GM06990 (cell line): ENCODE measurements at regions not wholly inside any gene's neighbourhood (a gene's known extent, or its start where the extent isn't known, plus 50 kb on each side); places are given as distances from the start of the nearest gene placed in this dataset.

Source experiments
- DNase-seq: peaks from one replicate; pipeline ENCODE4 v3.0.0-alpha.2; 2011; ENCODE audit not compliant: insufficient read length; ENCODE audit errors: extremely low read depth
- H3K27me3 ChIP-seq: replicated peaks from 2 replicates; pipeline ENCODE4 v1.6.0; 2011; ENCODE audit warnings: low read length; ENCODE audit not compliant: control insufficient read depth, insufficient read depth
- H3K36me3 ChIP-seq: 2 replicates; pipeline ENCODE4 v1.5.1; 2011; ENCODE audit warnings: low read length; ENCODE audit not compliant: control insufficient read depth, insufficient read depth
- H3K4me3 ChIP-seq: replicated peaks from 2 replicates; pipeline ENCODE4 v1.5.1; 2011; ENCODE audit warnings: low read depth, mild to moderate bottlenecking, control low read depth, low read length
- TF ChIP-seq, protein P1 (sequence below): IDR thresholded peaks from 2 replicates; pipeline ENCODE4 v1.5.1; 2011; ENCODE audit warnings: low read length, control low read depth, mild to moderate bottlenecking, inconsistent platforms; ENCODE audit not compliant: insufficient read depth, poor library complexity, severe bottlenecking

DNA sequence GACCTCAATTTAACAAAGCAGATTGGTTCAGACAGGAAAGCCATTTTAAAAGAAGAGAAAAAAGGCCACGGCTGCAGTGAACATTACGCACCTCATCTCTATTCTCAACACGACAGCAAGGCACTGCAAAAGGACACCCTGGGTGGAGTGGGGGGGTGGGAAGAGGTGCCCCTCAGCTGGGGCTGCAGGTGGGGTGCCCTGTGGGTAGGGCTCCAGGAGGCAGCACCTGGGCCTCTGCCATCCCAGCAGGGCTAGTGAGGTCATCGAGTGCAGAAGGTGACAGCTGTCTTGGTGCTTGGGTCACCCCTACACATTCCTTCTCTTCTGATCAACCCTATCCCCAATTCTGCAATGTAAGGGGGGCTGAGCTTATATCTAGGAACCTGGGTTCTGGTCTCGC lies 142.9 kb upstream of the PRMT8 start:
- TF ChIP-seq, protein P1, sequence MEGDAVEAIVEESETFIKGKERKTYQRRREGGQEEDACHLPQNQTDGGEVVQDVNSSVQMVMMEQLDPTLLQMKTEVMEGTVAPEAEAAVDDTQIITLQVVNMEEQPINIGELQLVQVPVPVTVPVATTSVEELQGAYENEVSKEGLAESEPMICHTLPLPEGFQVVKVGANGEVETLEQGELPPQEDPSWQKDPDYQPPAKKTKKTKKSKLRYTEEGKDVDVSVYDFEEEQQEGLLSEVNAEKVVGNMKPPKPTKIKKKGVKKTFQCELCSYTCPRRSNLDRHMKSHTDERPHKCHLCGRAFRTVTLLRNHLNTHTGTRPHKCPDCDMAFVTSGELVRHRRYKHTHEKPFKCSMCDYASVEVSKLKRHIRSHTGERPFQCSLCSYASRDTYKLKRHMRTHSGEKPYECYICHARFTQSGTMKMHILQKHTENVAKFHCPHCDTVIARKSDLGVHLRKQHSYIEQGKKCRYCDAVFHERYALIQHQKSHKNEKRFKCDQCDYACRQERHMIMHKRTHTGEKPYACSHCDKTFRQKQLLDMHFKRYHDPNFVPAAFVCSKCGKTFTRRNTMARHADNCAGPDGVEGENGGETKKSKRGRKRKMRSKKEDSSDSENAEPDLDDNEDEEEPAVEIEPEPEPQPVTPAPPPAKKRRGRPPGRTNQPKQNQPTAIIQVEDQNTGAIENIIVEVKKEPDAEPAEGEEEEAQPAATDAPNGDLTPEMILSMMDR: no peak
- DNase-seq: no peak
- Histone ChIP-seq H3K4me3 (no peak overlapping the region), H3K36me3 (no peaks in the 10 kb centered on the region), H3K27me3 (peaks cover 3% of the 10 kb centered on the region)

- TF ChIP-seq, protein P1: no peak
- Histone ChIP-seq H3K4me3 (no peak overlapping the region), H3K27me3 (peaks cover 3% of the 10 kb centered on the region), H3K36me3 (no peaks in the 10 kb centered on the region)
- DNase-seq: no peak
These were observed 140.6 kb upstream of the PRMT8 start for GRCh38 chr12:3350432-3350831.

- peaks cover 3% of the 10 kb centered on the region for H3K27me3 ChIP-seq
- H3K4me3 ChIP-seq: no peak overlapping the region
- DNase-seq: no peak
- no peaks in the 10 kb centered on the region for H3K36me3 ChIP-seq
- TF ChIP-seq, protein P1: no peak
These were observed 139.3 kb upstream of the PRMT8 start for GRCh38 chr12:3351731-3352130.

DNA sequence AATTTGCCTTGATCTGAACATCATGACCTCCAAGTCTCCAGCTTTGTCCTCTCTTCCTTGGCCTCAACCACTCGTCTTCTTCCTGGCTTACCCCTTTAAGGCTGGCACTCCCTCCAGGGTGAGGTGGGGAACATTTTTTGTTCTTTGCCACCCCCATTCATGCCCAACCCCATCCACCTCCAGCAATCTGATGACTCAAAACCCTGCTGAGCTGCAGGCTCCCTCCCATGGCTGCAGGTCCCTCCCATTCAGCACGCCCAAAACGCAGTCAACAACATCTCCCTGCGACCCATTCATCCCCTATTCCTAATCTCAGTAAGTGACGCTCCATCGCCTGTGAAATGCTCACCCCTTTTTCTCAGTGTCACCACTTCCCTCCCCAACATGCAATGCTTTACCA lies 138.8 kb upstream of the PRMT8 start:
- H3K4me3 ChIP-seq: no peak overlapping the region
- H3K27me3 ChIP-seq: peaks cover 3% of the 10 kb centered on the region
- no peak for DNase-seq
- H3K36me3 ChIP-seq: no peaks in the 10 kb centered on the region
- TF ChIP-seq, protein P1: no peak

- no peaks in the 10 kb centered on the region for H3K36me3 ChIP-seq
- TF ChIP-seq, protein P1: no peak
- no peak for DNase-seq
- no peak overlapping the region for H3K4me3 ChIP-seq
- peaks cover 3% of the 10 kb centered on the region for H3K27me3 ChIP-seq
These were observed 137.4 kb upstream of the PRMT8 start for GRCh38 chr12:3353621-3354020.

- Histone ChIP-seq H3K36me3 (no peaks in the 10 kb centered on the region), H3K27me3 (peaks cover 2% of the 10 kb centered on the region), H3K4me3 (no peak overlapping the region)
- no peak for DNase-seq
- TF ChIP-seq, protein P1: no peak
These were observed 136.4 kb upstream of the PRMT8 start for GRCh38 chr12:3354586-3354985.
